ENCODE measurements at regions not wholly inside any gene's neighbourhood (a gene's known extent, or its start where the extent isn't known, plus 50 kb on each side); places are given as distances from the start of the nearest gene placed in this dataset.

GRCh38 chr18:47552783-47553182, 301.3 kb upstream of the SKOR2 start:
- no peak for TF ChIP-seq TEAD4 (IDR thresholded peaks at IDR 0.05)
- TF ChIP-seq EP300 (IDR thresholded peaks at IDR 0.05; ENCODE audit: borderline replicate concordance): no peak
- TF ChIP-seq, protein P1, sequence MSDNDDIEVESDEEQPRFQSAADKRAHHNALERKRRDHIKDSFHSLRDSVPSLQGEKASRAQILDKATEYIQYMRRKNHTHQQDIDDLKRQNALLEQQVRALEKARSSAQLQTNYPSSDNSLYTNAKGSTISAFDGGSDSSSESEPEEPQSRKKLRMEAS (IDR thresholded peaks at IDR 0.05): no peak
- TF ChIP-seq, protein P2, sequence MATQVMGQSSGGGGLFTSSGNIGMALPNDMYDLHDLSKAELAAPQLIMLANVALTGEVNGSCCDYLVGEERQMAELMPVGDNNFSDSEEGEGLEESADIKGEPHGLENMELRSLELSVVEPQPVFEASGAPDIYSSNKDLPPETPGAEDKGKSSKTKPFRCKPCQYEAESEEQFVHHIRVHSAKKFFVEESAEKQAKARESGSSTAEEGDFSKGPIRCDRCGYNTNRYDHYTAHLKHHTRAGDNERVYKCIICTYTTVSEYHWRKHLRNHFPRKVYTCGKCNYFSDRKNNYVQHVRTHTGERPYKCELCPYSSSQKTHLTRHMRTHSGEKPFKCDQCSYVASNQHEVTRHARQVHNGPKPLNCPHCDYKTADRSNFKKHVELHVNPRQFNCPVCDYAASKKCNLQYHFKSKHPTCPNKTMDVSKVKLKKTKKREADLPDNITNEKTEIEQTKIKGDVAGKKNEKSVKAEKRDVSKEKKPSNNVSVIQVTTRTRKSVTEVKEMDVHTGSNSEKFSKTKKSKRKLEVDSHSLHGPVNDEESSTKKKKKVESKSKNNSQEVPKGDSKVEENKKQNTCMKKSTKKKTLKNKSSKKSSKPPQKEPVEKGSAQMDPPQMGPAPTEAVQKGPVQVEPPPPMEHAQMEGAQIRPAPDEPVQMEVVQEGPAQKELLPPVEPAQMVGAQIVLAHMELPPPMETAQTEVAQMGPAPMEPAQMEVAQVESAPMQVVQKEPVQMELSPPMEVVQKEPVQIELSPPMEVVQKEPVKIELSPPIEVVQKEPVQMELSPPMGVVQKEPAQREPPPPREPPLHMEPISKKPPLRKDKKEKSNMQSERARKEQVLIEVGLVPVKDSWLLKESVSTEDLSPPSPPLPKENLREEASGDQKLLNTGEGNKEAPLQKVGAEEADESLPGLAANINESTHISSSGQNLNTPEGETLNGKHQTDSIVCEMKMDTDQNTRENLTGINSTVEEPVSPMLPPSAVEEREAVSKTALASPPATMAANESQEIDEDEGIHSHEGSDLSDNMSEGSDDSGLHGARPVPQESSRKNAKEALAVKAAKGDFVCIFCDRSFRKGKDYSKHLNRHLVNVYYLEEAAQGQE (IDR thresholded peaks at IDR 0.05; ENCODE audit: low read depth): no peak
- TF ChIP-seq CREB1 (IDR thresholded peaks at IDR 0.05; ENCODE audit: low read depth): no peak
- TF ChIP-seq NFIC (IDR thresholded peaks at IDR 0.05): no peak
- TF ChIP-seq RAD21 (IDR thresholded peaks at IDR 0.05; ENCODE audit: low read depth): no peak
- no peak for TF ChIP-seq CEBPB (IDR thresholded peaks at IDR 0.05)
- no peak for TF ChIP-seq EGR1 (IDR thresholded peaks at IDR 0.05)
- no peak for TF ChIP-seq TAF1 (IDR thresholded peaks at IDR 0.05; ENCODE audit: low read depth)
- TF ChIP-seq YY1 (IDR thresholded peaks at IDR 0.05; ENCODE audit: low read depth): no peak
